B cell (primary cell): ENCODE measurements at regions not wholly inside any gene's neighbourhood (a gene's known extent, or its start where the extent isn't known, plus 50 kb on each side); places are given as distances from the start of the nearest gene placed in this dataset.

Experiments
- CTCF ChIP-seq: fragments of 200-600 bp; IDR thresholded peaks from one replicate; pipeline ENCODE4 v1.8.0; 2022; ENCODE audit warnings: antibody characterized with exemption, mild to moderate bottlenecking
- EZH2 ChIP-seq: IDR thresholded peaks from 2 replicates; pipeline ENCODE4 v1.6.1; 2012; ENCODE audit warnings: borderline replicate concordance, low read depth, mild to moderate bottlenecking, moderate library complexity, low read length; ENCODE audit not compliant: insufficient read depth, poor library complexity, severe bottlenecking

- TF ChIP-seq CTCF (no peak), EZH2 (no peak)
Measured at GRCh38 chr6:102309700-102310099, 916.2 kb downstream of the GRIK2 start.
